HepG2 (cell line): ENCODE measurements at regions not wholly inside any gene's neighbourhood (a gene's known extent, or its start where the extent isn't known, plus 50 kb on each side); places are given as distances from the start of the nearest gene placed in this dataset.

Experiments used
- AHR ChIP-seq: IDR thresholded peaks from 2 replicates; pipeline ENCODE4 v1.6.1; 2018; ENCODE audit warnings: missing genetic modification reagents, missing compliant biosample characterization
- ARID4A ChIP-seq: sonication (generic); formaldehyde crosslinking; IDR thresholded peaks from 2 replicates; pipeline ENCODE4 v1.5.0; 2020; ENCODE audit warnings: mild to moderate bottlenecking, missing genetic modification reagents, borderline replicate concordance
- CREM ChIP-seq, 2 experiments: sonication (generic) in 1 of 2; formaldehyde crosslinking in 1 of 2; IDR thresholded peaks; 2 replicates each; pipeline versions ENCODE4 v1.4.0 to v1.6.1; 2016 to 2020; ENCODE audit warnings: antibody characterized with exemption in 1 of 2, mild to moderate bottlenecking in 1 of 2, missing genetic modification reagents in 1 of 2
- PRDM10 ChIP-seq: sonication (generic); formaldehyde crosslinking; IDR thresholded peaks from 2 replicates; pipeline ENCODE4 v1.4.0; 2020; ENCODE audit warnings: low read depth, missing genetic modification reagents
- RAD51 ChIP-seq: fragments of 450-650 bp; IDR thresholded peaks from 2 replicates; pipeline ENCODE4 v1.6.1; 2016; ENCODE audit warnings: borderline replicate concordance
- ZBTB49 ChIP-seq: sonication (generic); formaldehyde crosslinking; IDR thresholded peaks from 2 replicates; pipeline ENCODE4 v1.4.0; 2020; ENCODE audit warnings: missing genetic modification reagents, borderline replicate concordance
- ZNF136 ChIP-seq: sonication (generic); formaldehyde crosslinking; IDR thresholded peaks from 2 replicates; pipeline ENCODE4 v1.8.1; 2022; ENCODE audit warnings: low read depth, mild to moderate bottlenecking, moderate library complexity, missing genetic modification reagents
- ZNF761 ChIP-seq: sonication (generic); formaldehyde crosslinking; conservative IDR thresholded peaks from 2 replicates; pipeline ENCODE4 v1.4.0; 2020; ENCODE audit warnings: mild to moderate bottlenecking, missing genetic modification reagents

- TF ChIP-seq ZNF136 (CRISPR knock-in tag) (no peak), ZBTB49 (CRISPR knock-in tag) (no peak), CREM (IDR thresholded peaks at IDR 0.05) (no peak), CREM (CRISPR knock-in tag; IDR thresholded peaks at IDR 0.05) (no peak), ZNF761 (CRISPR knock-in tag) (no peak), PRDM10 (CRISPR knock-in tag) (no peak), AHR (CRISPR knock-in tag) (no peak), RAD51 (no peak), ARID4A (CRISPR knock-in tag) (no peak)
Measured at GRCh38 chr2:147015591-147015990, 829.2 kb upstream of the ACVR2A start.
